ENCODE measurements at regions not wholly inside any gene's neighbourhood (a gene's known extent, or its start where the extent isn't known, plus 50 kb on each side); places are given as distances from the start of the nearest gene placed in this dataset.

DNA sequence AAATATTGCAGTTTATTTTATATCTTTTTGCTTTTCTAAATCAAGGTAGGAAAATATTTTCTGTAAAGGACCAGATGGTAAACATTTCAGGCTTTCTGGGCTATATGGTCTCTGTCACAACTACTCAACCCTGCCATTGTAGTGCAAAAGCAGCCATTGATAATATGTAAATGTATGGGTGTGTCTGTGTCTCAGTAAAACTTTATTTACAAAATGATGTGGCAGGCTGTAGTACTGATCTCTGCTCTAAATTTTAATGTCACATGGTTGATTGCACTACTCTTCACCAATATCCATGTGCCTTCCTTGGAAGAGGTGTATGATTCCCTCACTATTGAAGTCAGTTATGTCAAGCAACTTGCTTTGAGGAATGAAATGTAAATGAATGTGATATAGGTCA is 175.0 kb downstream of the GOLIM4 start:
- TF ChIP-seq, protein P1, sequence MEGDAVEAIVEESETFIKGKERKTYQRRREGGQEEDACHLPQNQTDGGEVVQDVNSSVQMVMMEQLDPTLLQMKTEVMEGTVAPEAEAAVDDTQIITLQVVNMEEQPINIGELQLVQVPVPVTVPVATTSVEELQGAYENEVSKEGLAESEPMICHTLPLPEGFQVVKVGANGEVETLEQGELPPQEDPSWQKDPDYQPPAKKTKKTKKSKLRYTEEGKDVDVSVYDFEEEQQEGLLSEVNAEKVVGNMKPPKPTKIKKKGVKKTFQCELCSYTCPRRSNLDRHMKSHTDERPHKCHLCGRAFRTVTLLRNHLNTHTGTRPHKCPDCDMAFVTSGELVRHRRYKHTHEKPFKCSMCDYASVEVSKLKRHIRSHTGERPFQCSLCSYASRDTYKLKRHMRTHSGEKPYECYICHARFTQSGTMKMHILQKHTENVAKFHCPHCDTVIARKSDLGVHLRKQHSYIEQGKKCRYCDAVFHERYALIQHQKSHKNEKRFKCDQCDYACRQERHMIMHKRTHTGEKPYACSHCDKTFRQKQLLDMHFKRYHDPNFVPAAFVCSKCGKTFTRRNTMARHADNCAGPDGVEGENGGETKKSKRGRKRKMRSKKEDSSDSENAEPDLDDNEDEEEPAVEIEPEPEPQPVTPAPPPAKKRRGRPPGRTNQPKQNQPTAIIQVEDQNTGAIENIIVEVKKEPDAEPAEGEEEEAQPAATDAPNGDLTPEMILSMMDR (IDR thresholded peaks at IDR 0.05): no peak
- no peak for TF ChIP-seq POLR2A (IDR thresholded peaks at IDR 0.05)
- Histone ChIP-seq H3K27me3 (no peaks in the 10 kb centered on the region), H3K36me3 (no peaks in the 10 kb centered on the region), H3K27ac (no peak overlapping the region), H3K4me1 (no peaks in the 10 kb centered on the region), H3K9me3 (no peaks in the 10 kb centered on the region), H3K4me3 (replicated peaks in 1 of 3) (no peak overlapping the region)
- intact Hi-C loops (cut with DNase I): no loop called here
- DNase-seq: no peak

DNA sequence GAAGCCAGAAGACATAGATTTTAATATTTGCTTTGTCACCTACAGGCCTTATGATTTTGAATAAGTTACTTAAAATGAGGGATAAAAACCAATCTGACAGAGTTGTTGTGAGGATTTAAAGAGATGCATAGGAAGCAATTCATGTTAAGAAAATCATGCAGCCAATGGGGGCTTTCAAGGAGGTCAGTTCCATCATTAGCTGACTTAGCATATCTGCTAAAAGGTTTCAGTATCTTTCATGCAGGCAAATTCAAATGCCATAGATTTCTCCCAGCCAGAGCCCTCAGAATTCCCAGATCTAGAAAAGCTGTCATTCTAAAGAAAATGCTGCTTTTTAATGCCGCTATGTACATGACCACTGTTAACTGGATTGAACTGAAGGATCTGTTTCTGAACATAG is 176.1 kb downstream of the GOLIM4 start:
- TF ChIP-seq, protein P1 (IDR thresholded peaks at IDR 0.05): no peak
- no peak for TF ChIP-seq POLR2A (IDR thresholded peaks at IDR 0.05)
- Histone ChIP-seq H3K27me3 (no peaks in the 10 kb centered on the region), H3K9me3 (no peaks in the 10 kb centered on the region), H3K27ac (no peak overlapping the region), H3K4me3 (replicated peaks in 1 of 3) (no peak overlapping the region), H3K36me3 (no peaks in the 10 kb centered on the region), H3K4me1 (no peaks in the 10 kb centered on the region)
- 90 to 94% methylated on average over 1 of the region's 1 CpG for WGBS, 2 donors
- intact Hi-C loops (cut with DNase I): no loop called here
- DNase-seq: no peak

DNA sequence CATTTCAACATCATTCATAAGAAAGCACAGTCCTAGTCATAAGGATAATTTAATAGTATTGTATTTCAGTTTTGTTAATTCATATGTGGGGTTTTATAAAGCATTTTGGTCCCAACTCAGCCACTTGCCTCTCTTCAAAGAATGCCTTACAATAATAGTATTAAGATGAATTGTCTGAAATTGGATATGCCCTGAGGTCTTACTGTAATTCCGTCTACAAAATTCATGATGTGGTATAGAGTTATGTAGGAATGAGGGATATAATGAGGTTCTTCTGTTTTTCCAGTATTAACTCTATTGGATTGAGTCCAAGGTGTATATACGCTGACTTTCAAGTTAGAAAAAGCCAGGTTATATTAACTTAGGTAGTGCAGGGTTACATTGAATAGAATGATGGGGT is 177.0 kb downstream of the GOLIM4 start:
- no peak for DNase-seq
- Histone ChIP-seq H3K27me3 (no peaks in the 10 kb centered on the region), H3K4me3 (replicated peaks in 1 of 3) (no peak overlapping the region), H3K9me3 (no peaks in the 10 kb centered on the region), H3K36me3 (no peaks in the 10 kb centered on the region), H3K4me1 (no peaks in the 10 kb centered on the region), H3K27ac (no peak overlapping the region)
- TF ChIP-seq, protein P1 (IDR thresholded peaks at IDR 0.05): no peak
- TF ChIP-seq POLR2A (IDR thresholded peaks at IDR 0.05): no peak
- intact Hi-C loops (cut with DNase I): no loop called here
- WGBS, 2 donors: 74 to 85% methylated on average over 2 of the region's 2 CpGs

DNA sequence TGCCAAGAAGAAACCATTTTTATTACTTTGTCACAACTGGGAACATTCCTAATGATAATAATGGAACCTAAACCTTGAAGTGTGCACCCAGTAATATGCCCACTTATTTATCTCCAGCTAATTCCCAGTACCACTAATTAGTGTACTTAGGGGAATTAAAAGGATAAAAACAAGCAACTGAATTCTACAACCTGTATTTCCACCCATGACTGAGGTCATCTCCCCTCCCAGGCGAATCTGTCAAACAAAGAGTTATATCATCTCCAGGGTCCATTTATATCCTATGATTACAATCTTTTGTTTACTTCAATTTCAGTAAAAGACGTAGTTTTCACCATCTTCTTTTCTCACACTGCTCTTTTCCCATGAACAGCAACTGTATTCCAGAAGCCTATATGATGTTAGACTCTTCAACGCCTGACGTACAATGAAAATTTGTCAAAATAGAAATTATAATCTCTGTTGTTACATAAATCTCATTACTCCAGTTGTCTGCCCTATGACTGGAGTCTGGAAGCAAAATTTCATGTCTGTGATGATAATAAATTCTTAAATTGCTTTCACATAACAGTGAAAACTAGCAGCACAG is 177.6 kb downstream of the GOLIM4 start:
- Histone ChIP-seq H3K36me3 (no peaks in the 10 kb centered on the region), H3K4me3 (replicated peaks in 1 of 3) (no peak overlapping the region), H3K9me3 (no peaks in the 10 kb centered on the region), H3K27ac (no peak overlapping the region), H3K27me3 (no peaks in the 10 kb centered on the region), H3K4me1 (no peaks in the 10 kb centered on the region)
- WGBS, 2 donors: 81 to 94% methylated on average over 4 of the region's 4 CpGs
- intact Hi-C loops (cut with DNase I): no loop called here
- no peak for DNase-seq
- no peak for TF ChIP-seq POLR2A (IDR thresholded peaks at IDR 0.05)
- TF ChIP-seq, protein P1 (IDR thresholded peaks at IDR 0.05): no peak

DNA sequence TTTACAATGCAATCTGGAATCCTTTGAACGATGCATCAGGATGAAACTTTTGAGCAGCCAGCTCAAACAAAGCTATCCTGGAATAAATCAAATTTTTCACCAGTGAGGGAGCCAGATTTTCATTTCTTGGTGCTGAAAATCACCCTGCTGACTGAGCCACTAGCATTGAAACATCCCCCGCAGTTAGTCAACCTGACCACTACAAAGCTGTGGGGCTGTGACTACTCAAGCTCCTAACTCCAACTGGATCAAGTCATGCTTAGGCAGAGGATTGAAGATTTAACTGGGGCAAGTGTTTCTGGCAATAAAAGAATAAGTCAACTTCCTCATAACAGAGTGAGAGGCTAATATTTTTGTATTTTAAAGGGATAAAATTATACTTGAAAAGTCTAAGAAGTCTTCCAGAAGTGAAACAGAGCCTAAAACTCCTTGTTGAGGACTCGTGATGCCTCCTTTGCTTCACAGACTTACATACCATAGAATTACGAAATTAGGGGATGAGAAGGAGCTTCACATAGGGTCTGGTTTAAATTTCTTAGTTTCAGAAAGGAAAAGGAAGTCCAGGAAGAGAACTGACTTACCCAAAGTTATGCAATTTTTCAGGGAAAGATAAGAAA is 177.8 kb downstream of the SERPINI1 start:
- H3K36me3 ChIP-seq: no peaks in the 10 kb centered on the region
- 69 to 80% methylated on average over 4 of the region's 4 CpGs for WGBS, 2 donors
- no peaks in the 10 kb centered on the region for H3K9me3 ChIP-seq
- no peaks in the 10 kb centered on the region for H3K4me1 ChIP-seq
- H3K4me3 ChIP-seq (replicated peaks in 1 of 3): no peak overlapping the region
- TF ChIP-seq, protein P1 (IDR thresholded peaks at IDR 0.05): no peak
- TF ChIP-seq POLR2A (IDR thresholded peaks at IDR 0.05): no peak
- no peaks in the 10 kb centered on the region for H3K27me3 ChIP-seq
- H3K27ac ChIP-seq: no peak overlapping the region
- intact Hi-C loops (cut with DNase I): no loop called here
- no peak for DNase-seq
